SK-N-SH treated with all-trans-retinoic acid at 6 μM for 48 hours (cell line): ENCODE measurements at regions not wholly inside any gene's neighbourhood (a gene's known extent, or its start where the extent isn't known, plus 50 kb on each side); places are given as distances from the start of the nearest gene placed in this dataset.

Source experiments
- ATAC-seq: fragments of 200-7000 bp; cut with Tn5 transposase; 3 replicates; pipeline ENCODE4 v1.9.1; 2020; ENCODE audit warnings: mild to moderate bottlenecking, moderate library complexity
- ARNTL ChIP-seq: fragments of 450-650 bp; formaldehyde crosslinking; IDR thresholded peaks from 2 replicates; pipeline ENCODE4 v1.5.0; 2020; ENCODE audit warnings: low read depth, mild to moderate bottlenecking, moderate library complexity, borderline replicate concordance
- BACH2 ChIP-seq: fragments of 250-450 bp; sonication (Bioruptor Pico); IDR thresholded peaks from 2 replicates; pipeline ENCODE4 v1.9.0; 2021; ENCODE audit warnings: mild to moderate bottlenecking, borderline replicate concordance
- CREB5 ChIP-seq: fragments of 250-450 bp; sonication (Bioruptor Pico); IDR thresholded peaks from 2 replicates; pipeline ENCODE4 v1.5.1; 2020; ENCODE audit warnings: low read depth, mild to moderate bottlenecking, moderate library complexity
- CSDC2 ChIP-seq: fragments of 250-450 bp; sonication (Bioruptor Pico); IDR thresholded peaks from 2 replicates; pipeline ENCODE4 v1.5.0; 2020; ENCODE audit warnings: mild to moderate bottlenecking, moderate library complexity
- CSRNP3 ChIP-seq: fragments of 250-450 bp; sonication (Bioruptor Pico); IDR thresholded peaks from 2 replicates; pipeline ENCODE4 v1.5.1; 2021; ENCODE audit warnings: mild to moderate bottlenecking, moderate library complexity
- ESRRG ChIP-seq: fragments of 250-450 bp; sonication (Bioruptor Pico); IDR thresholded peaks from 2 replicates; pipeline ENCODE4 v1.6.1; 2021; ENCODE audit warnings: mild to moderate bottlenecking
- ISL1 ChIP-seq: fragments of 250-450 bp; sonication (Bioruptor Pico); IDR thresholded peaks from 2 replicates; pipeline ENCODE4 v2.1.2; 2022; ENCODE audit warnings: mild to moderate bottlenecking, moderate library complexity
- POU6F1 ChIP-seq: fragments of 250-450 bp; sonication (Bioruptor Pico); IDR thresholded peaks from 2 replicates; pipeline ENCODE4 v1.8.0; 2021; ENCODE audit warnings: low read depth, mild to moderate bottlenecking, moderate library complexity, borderline replicate concordance
- PPARA ChIP-seq: fragments of 250-450 bp; sonication (Bioruptor Pico); IDR thresholded peaks from 2 replicates; pipeline ENCODE4 v1.5.0; 2020; ENCODE audit warnings: mild to moderate bottlenecking, borderline replicate concordance
- RARB ChIP-seq: fragments of 250-450 bp; sonication (Bioruptor Pico); IDR thresholded peaks from 2 replicates; pipeline ENCODE4 v1.8.0; 2021; ENCODE audit warnings: mild to moderate bottlenecking, moderate library complexity
- SNAI2 ChIP-seq: fragments of 250-450 bp; sonication (Bioruptor Pico); IDR thresholded peaks from 2 replicates; pipeline ENCODE4 v1.5.0; 2020; ENCODE audit warnings: mild to moderate bottlenecking, moderate library complexity
- TCF4 ChIP-seq: fragments of 250-450 bp; sonication (Bioruptor Pico); IDR thresholded peaks from 2 replicates; pipeline ENCODE4 v1.8.0; 2021; ENCODE audit warnings: mild to moderate bottlenecking, moderate library complexity, borderline replicate concordance
- TOX ChIP-seq: fragments of 250-450 bp; sonication (Bioruptor Pico); IDR thresholded peaks from 2 replicates; pipeline ENCODE4 v1.8.0; 2021; ENCODE audit warnings: mild to moderate bottlenecking, moderate library complexity, borderline replicate concordance
- TSHZ2 ChIP-seq: fragments of 250-450 bp; sonication (Bioruptor Pico); IDR thresholded peaks from 2 replicates; pipeline ENCODE4 v1.5.0; 2020; ENCODE audit warnings: mild to moderate bottlenecking, moderate library complexity
- ZC3H10 ChIP-seq: fragments of 250-450 bp; sonication (Bioruptor Pico); IDR thresholded peaks from 2 replicates; pipeline ENCODE4 v1.5.1; 2021; ENCODE audit warnings: mild to moderate bottlenecking, moderate library complexity
- ZNF565 ChIP-seq: fragments of 450-650 bp; formaldehyde crosslinking; conservative IDR thresholded peaks from 2 replicates; pipeline ENCODE4 v1.5.0; 2020; ENCODE audit warnings: low read depth, mild to moderate bottlenecking, moderate library complexity
- ZNF8 ChIP-seq: fragments of 450-650 bp; formaldehyde crosslinking; IDR thresholded peaks from 2 replicates; pipeline ENCODE4 v1.5.0; 2020; ENCODE audit warnings: mild to moderate bottlenecking, moderate library complexity

- ATAC-seq, result peak; percentile 85
- no peak for TF ChIP-seq ISL1 (CRISPR knock-in tag)
- no peak for TF ChIP-seq ESRRG
- no peak for TF ChIP-seq TSHZ2 (CRISPR knock-in tag)
- no peak for TF ChIP-seq CREB5 (CRISPR knock-in tag)
- TF ChIP-seq ZC3H10 (CRISPR knock-in tag), result no peak
Observed at GRCh38 chr21:26732432-26733221, 112.6 kb downstream of the ADAMTS1 start.

- ATAC-seq, result no peak
- no peak for TF ChIP-seq CREB5 (CRISPR knock-in tag)
- no peak for TF ChIP-seq ZNF565
- TF ChIP-seq PPARA (CRISPR knock-in tag), result no peak
- TF ChIP-seq TCF4 (CRISPR knock-in tag), result no peak
- no peak for TF ChIP-seq ESRRG
- TF ChIP-seq POU6F1, result no peak
- TF ChIP-seq RARB, result no peak
- TF ChIP-seq SNAI2, result no peak
- TF ChIP-seq ZC3H10 (CRISPR knock-in tag), result no peak
- TF ChIP-seq BACH2 (CRISPR knock-in tag), result no peak
- TF ChIP-seq TOX (CRISPR knock-in tag), result no peak
- no peak for TF ChIP-seq CSDC2
- no peak for TF ChIP-seq ISL1 (CRISPR knock-in tag)
Observed at GRCh38 chr21:26719750-26720149, 125.5 kb downstream of the ADAMTS1 start.

GRCh38 chr21:26717146-26717739 lies 128.0 kb downstream of the ADAMTS1 start:
- TF ChIP-seq ZC3H10 (CRISPR knock-in tag), result no peak
- no peak for TF ChIP-seq TOX (CRISPR knock-in tag)
- no peak for TF ChIP-seq RARB
- TF ChIP-seq TCF4 (CRISPR knock-in tag), result no peak
- no peak for TF ChIP-seq ZNF565
- TF ChIP-seq ARNTL (CRISPR knock-in tag), result no peak
- TF ChIP-seq, all 23 proteins: peak for 0
- peak; percentile 46; the same call in 2 of the 3 replicates for ATAC-seq

- peak; percentile 95 for ATAC-seq
- TF ChIP-seq ZC3H10 (CRISPR knock-in tag) (no peak), ISL1 (CRISPR knock-in tag) (no peak), ZNF8 (CRISPR knock-in tag) (no peak), CREB5 (CRISPR knock-in tag) (no peak), SNAI2 (no peak), ESRRG (no peak), CSRNP3 (CRISPR knock-in tag) (no peak)
Observed at GRCh38 chr21:26715878-26716506, 129.2 kb downstream of the ADAMTS1 start.
